ENCODE measurements at regions not wholly inside any gene's neighbourhood (a gene's known extent, or its start where the extent isn't known, plus 50 kb on each side); places are given as distances from the start of the nearest gene placed in this dataset.

GRCh38 chr9:129518074-129518473 lies 102.8 kb downstream of the C9orf50 start:
- no peaks in the 10 kb centered on the region for H3K27me3 ChIP-seq
- H3K4me3 ChIP-seq: no peak overlapping the region
- no peaks in the 10 kb centered on the region for H3K9me3 ChIP-seq
- ATAC-seq: no peak
- intact Hi-C loops (cut with DNase I; ENCODE audit: low total_unique reads) (no loop called here), in situ Hi-C loops (cut with MboI; ENCODE audit: low sequenced_read_pairs in 4 of 4) (no loop called here)
- H3K4me1 ChIP-seq: no peaks in the 10 kb centered on the region
- DNase-seq: no peak
- no peaks in the 10 kb centered on the region for H3K36me3 ChIP-seq
- TF ChIP-seq POLR2A (IDR thresholded peaks at IDR 0.05) (no peak), CTCF (IDR thresholded peaks at IDR 0.05 in 4 of 5, conservative IDR thresholded peaks at IDR 0.05 in 1 of 5) (no peak)
- no peak overlapping the region for H3K27ac ChIP-seq

GRCh38 chr9:129517006-129517405 lies 103.9 kb downstream of the C9orf50 start:
- no peaks in the 10 kb centered on the region for H3K4me1 ChIP-seq
- no peaks in the 10 kb centered on the region for H3K27me3 ChIP-seq
- intact Hi-C loops (cut with DNase I; ENCODE audit: low total_unique reads) (no loop called here), in situ Hi-C loops (cut with MboI; ENCODE audit: low sequenced_read_pairs in 4 of 4) (no loop called here)
- no peaks in the 10 kb centered on the region for H3K36me3 ChIP-seq
- no peak overlapping the region for H3K27ac ChIP-seq
- no peaks in the 10 kb centered on the region for H3K9me3 ChIP-seq
- no peak overlapping the region for H3K4me3 ChIP-seq
- DNase-seq (no peak), ATAC-seq (no peak)
- no peak for TF ChIP-seq CTCF (IDR thresholded peaks at IDR 0.05 in 4 of 5, conservative IDR thresholded peaks at IDR 0.05 in 1 of 5)
- no peak for TF ChIP-seq POLR2A (IDR thresholded peaks at IDR 0.05)

- Histone ChIP-seq H3K4me1 (no peaks in the 10 kb centered on the region), H3K9me3 (no peaks in the 10 kb centered on the region), H3K36me3 (no peaks in the 10 kb centered on the region), H3K4me3 (no peak overlapping the region), H3K27me3 (no peaks in the 10 kb centered on the region), H3K27ac (no peak overlapping the region)
- intact Hi-C loops (cut with DNase I; ENCODE audit: low total_unique reads) (no loop called here), in situ Hi-C loops (cut with MboI; ENCODE audit: low sequenced_read_pairs in 4 of 4) (no loop called here)
- TF ChIP-seq POLR2A (IDR thresholded peaks at IDR 0.05): no peak
- no peak for TF ChIP-seq CTCF (IDR thresholded peaks at IDR 0.05 in 4 of 5, conservative IDR thresholded peaks at IDR 0.05 in 1 of 5)
- DNase-seq: no peak
- no peak for ATAC-seq
These were observed 106.0 kb downstream of the C9orf50 start for GRCh38 chr9:129514891-129515290.

GRCh38 chr9:129514497-129514867 lies 106.4 kb downstream of the C9orf50 start:
- H3K9me3 ChIP-seq: no peaks in the 10 kb centered on the region
- ATAC-seq (no peak), DNase-seq (no peak)
- H3K27me3 ChIP-seq: no peaks in the 10 kb centered on the region
- no peaks in the 10 kb centered on the region for H3K4me1 ChIP-seq
- H3K4me3 ChIP-seq: no peak overlapping the region
- H3K36me3 ChIP-seq: no peaks in the 10 kb centered on the region
- TF ChIP-seq POLR2A (IDR thresholded peaks at IDR 0.05) (no peak), CTCF (IDR thresholded peaks at IDR 0.05 in 4 of 5, conservative IDR thresholded peaks at IDR 0.05 in 1 of 5) (no peak)
- intact Hi-C loops (cut with DNase I; ENCODE audit: low total_unique reads) (no loop called here), in situ Hi-C loops (cut with MboI; ENCODE audit: low sequenced_read_pairs in 4 of 4) (no loop called here)
- H3K27ac ChIP-seq: no peak overlapping the region

GRCh38 chr9:129513856-129514496 lies 106.9 kb downstream of the C9orf50 start:
- Histone ChIP-seq H3K27ac (no peak overlapping the region), H3K4me3 (no peak overlapping the region), H3K4me1 (no peaks in the 10 kb centered on the region), H3K9me3 (no peaks in the 10 kb centered on the region), H3K27me3 (no peaks in the 10 kb centered on the region), H3K36me3 (no peaks in the 10 kb centered on the region)
- ATAC-seq (no peak), DNase-seq (no peak)
- in situ Hi-C loops (cut with MboI; ENCODE audit: low sequenced_read_pairs in 4 of 4): no loop called here
- intact Hi-C loops (cut with DNase I; ENCODE audit: low total_unique reads): no loop called here
- TF ChIP-seq CTCF (IDR thresholded peaks at IDR 0.05 in 4 of 5, conservative IDR thresholded peaks at IDR 0.05 in 1 of 5): no peak
- TF ChIP-seq POLR2A (IDR thresholded peaks at IDR 0.05): no peak
